Medulla oblongata (tissue), 1 donor: ENCODE measurements at regions not wholly inside any gene's neighbourhood (a gene's known extent, or its start where the extent isn't known, plus 50 kb on each side); places are given as distances from the start of the nearest gene placed in this dataset.

Experiments
- DNase-seq: peaks from one replicate; pipeline ENCODE4 v3.0.0-alpha.2; 2015; ENCODE audit errors: extremely low spot score

DNA sequence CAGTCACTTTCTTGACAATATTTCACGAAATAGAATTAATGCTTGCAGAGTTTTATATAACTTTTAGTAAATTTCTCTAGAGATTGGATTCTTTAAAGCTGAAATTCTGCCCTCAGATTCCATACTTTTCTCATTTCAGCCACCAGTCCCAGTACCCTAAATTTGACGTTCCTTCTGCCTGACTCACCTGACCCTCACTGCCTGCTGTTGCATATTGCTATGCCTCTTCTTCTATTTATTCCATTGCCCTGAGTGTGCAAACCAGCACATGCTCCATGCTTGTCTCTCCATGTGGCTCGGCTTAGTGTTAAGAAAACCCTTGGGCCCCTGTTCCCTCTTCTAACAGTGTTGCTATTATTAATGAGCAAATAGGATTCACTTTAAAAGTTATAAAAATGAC is 533.3 kb downstream of the LRFN5 start:
- no peak for DNase-seq

DNA sequence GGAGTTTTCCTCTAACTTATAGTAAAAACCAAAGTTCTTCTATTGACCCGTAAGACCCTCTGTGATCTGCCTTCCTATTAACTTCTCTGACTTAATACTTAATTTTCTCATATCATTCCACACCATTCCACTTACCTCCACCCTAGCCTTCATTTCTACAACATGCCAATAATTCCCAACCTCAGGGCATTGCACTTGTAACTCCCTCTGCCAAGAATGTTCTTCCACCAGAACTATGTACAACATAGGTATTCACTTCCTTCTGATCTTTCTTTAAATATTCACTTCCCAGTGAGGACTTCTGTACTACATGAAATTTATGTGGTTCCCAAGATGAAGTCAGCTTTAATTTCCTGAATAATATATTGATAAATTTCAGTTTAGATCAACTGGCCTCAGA is 531.7 kb downstream of the LRFN5 start:
- DNase-seq, result no peak

DNA sequence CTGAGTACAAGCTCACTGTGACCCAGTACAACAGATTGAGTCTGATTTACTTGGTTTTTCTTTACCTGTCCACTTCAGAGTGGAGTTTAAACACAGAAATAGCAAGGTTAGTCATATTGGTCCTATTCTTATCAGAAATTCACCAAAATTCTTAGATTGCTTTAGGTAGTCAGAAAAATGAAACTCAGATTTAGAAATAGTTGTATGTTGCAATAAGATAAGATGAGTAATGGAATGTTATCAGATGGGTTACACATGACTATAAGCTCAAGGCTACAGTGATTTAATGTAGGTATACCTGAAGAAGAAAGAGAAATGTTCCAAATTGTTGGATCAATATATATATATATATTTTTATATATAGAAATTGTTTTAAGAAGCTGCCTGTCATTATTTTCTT is 524.1 kb downstream of the LRFN5 start:
- DNase-seq, result no peak

DNA sequence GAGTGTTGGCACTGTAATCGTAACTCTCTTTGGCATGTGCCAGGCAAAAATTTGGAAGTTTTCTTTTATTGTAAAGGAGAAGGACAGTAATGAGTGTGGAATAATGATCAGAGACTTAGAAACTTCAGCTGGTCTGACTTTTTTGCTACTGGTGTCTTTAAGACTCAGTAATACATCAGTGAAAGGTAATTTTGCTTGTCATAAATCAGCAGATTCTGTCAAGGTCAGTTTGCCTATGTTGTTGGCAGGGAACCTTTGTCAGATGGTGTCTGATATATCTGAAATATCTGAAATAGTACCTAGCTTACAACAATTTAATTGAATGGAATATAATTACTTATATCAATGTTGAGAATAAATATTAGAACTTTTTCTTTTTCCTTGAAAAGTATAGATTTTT is 516.9 kb downstream of the LRFN5 start:
- DNase-seq, result no peak

DNA sequence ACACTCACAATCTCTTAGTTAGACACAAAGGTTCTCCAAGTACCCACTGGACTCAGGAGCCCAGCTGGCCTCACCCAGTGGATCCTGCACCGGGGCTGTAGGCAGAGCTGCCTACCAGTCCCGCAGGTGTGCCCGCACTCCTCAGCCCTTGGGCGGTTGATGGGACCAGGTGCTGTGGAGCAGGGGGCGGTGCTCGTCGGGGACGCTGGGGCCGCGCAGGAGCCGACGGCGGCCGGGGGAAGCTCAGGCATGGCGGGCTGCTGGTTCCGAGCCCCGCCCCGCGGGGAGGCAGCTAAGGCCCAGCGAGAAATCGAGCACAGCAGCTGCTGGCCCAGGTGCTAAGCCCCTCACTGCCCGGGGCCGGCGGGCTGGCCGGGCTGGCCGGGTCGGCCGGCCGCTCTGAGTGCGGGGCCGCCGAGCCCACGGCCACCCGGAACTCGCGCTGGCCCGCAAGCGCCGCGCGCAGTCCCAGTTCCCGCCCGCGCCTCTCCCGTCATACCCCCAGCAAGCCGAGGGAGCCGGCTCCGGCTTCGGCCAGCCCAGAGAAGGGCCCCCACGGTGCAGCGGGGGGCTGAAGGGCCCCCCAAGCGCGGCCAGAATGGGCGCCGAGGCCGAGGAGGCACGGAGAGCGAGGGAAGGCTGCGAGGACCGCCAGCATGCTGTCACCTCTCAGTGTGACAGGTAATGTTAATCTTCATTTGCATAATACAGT is 506.8 kb downstream of the LRFN5 start:
- no peak for DNase-seq

DNA sequence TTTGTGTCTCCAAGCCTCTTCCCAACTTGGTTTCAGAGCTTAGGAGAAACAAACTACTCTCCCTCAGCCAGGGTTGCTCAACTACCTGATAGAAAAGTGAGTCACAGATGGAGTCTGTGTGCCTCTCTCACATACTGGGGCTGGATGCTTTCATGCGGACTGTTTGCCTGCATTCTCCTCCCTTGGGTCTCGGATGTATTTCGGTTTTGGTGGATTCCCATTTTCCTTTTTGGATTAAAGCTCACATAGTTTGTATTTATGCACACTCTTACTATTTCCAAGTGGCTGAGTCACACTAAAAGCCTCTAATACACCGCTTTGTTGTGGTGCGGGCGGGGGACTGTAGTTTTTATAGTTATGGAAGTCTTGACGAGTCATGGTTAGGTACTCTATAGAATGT is 505.4 kb downstream of the LRFN5 start:
- no peak for DNase-seq

DNA sequence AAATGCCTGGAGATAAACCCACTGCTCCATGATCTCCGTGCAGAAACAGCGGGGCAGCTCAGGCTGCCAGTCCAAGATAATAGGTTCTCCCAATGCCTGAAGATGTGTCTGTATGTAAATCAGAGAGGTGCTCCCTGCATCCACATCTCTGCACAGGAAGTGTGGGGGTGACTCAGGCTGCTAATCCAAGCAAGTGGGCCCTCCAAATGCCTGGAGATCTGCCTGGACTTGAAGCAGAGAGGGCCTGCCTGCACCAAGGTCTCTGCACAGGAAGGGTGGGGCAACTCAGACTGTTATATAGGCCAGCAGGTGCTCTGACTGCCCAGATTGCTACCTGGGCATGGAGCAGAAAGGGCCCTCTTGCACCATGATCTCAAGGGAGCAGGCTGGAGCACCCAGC is 504.7 kb downstream of the LRFN5 start:
- DNase-seq, result no peak

DNA sequence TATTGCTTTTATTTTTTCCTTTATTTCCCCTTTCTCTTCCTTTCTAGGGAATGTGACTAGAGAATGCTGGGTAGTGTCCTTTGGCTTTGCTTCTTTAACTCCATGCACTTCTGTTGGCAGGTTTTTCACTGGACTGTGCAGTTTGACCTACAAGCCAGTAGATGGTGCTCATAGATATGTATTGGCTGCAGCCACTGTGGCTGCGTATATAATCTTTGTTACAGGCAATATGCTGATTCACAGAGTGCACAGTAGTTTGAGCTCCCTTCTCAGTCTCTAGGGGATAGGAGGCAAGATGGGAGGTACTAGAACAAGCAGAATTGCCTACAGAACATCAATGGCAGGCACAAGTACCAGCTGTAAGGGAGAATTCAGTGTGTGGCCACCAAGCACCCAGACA is 503.5 kb downstream of the LRFN5 start:
- peak; percentile 2 for DNase-seq

DNA sequence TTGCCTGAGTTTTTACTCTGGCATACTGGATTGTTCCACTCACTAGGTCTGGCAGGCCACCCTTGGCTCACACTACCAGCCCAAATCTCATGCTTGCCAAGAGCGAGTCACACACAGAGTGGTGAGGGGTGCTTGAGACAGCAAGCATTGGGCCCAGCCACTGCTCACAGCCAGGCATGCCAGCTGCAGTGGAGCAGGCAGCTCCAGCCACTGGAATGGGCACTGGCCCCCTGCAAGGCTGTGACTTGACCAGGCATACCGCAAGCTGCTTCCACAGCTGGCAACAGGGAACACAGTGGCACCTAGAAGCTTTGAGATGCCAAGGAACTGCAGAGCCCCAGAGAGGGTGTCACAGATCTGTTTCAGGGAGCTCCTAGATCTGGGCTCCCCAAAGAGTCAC is 488.5 kb downstream of the LRFN5 start:
- no peak for DNase-seq

DNA sequence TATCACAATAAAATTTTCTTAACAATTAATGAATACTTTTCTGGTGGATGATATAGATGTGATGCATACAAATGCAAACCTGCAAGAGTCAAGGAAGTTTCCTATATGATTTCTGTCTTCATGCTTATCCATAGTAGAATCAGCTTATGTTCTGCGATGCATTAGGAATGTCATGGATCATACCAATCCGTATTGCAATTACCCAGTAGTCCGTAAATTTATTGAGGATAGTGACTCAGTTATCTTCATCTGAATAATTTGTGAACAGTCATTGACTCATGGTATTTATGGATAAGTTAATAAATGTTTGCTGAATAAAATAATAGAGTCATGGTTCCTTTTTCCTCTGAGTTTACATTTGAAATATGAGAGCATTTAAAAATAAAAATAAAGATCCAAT is 483.4 kb downstream of the LRFN5 start:
- DNase-seq, result no peak

DNA sequence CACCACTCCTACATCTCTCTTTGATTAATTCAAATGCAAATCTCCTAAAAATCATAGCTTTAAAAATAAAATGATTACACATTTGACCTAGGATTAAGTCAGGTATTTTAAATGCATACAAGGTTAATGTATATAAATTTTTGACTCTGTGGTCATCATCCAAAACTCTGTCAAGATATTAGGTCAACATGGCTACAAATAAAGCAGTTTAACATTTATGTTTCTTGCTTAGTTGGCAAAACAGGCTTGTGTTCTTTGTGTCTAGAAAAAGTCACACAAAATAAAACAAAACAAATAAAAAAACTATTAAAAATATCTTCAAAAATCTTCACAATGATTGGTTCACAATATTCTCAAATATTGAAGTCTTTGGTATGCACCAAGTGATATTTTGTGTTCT is 473.2 kb downstream of the LRFN5 start:
- no peak for DNase-seq

DNA sequence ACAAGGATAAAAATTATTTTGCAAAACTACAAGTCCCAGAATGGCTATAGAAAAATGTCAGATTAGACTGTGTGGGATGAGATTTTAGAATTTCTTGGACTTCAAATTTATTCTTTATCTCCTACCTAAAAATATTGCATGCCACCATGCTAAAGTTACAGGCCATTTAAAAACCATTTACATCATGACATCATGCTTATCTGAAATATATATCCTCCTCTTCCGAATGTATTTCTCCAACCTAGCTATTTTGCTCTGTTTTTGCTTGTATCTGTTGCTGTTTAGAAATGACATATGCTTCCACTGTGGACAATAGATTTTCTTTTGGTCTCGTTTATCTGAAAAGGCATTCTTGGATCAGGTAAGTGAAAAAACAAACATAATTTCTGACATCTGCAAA is 471.7 kb downstream of the LRFN5 start:
- DNase-seq, result no peak

DNA sequence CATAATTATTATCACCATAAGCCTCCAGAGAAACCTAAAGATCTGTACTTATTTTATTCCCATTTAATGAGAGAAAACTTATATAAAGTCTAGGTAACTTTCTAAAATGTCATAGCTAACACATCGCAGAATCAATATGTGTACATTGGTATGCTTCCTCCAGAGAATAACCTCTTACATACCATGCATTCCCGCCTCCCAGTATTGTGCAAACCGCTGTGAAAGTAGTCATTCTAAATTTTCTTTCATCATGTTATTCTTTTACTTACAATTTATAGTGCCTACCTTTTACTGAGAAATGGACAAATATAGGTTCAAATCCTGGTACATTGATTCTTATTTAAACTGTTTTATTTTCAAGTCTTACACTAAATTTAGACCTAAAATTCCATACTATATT is 463.4 kb downstream of the LRFN5 start:
- DNase-seq, result no peak

DNA sequence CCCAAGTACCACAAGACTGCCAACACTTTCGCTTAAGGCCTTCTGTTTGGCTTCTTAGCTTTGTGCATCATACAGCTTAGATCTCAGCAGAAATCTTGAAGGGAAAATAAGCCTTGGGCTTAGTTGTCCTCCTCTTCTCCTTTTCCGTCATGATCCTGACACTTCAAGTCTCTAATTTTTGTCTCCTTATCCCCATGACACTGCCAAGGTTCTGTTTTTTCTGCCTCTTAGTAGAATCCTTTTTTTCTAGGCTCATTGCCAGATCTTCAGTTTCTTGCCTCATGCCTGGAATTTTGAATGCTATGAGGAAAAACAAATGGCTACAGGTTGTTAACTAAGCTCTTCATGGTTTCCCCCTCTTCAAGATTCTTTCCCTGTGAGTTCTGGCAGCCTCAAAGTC is 450.4 kb downstream of the LRFN5 start:
- DNase-seq, result peak; percentile 5

DNA sequence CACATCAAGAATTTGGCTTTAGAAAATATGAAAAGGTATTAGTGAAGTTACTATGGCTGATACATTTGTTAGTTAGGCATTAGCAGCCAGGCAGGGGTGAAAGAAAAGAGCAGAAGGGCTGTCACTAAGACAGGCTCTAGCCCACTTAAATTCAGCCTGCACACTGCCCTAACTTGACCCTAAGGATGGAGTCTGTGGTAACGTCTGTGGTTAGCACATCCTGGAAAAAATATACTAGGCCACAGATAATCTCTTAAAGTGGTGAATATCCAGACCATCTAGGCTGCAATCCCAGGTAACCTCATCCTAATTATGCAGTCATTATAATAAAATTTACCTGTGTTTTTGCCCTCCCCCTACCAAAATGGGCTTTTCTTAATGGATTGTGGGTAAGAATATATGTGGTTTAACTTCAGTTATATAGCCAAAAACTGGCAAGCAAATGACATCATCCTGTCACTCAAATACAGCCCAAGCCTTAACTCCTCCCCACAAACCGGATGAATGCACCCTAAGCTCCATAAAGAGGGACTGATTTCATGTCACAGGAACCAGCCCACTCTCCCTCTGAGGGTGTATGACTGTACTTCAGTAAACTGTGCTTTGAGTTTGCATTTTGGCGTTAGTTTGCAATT is 440.9 kb downstream of the LRFN5 start:
- DNase-seq, result no peak

DNA sequence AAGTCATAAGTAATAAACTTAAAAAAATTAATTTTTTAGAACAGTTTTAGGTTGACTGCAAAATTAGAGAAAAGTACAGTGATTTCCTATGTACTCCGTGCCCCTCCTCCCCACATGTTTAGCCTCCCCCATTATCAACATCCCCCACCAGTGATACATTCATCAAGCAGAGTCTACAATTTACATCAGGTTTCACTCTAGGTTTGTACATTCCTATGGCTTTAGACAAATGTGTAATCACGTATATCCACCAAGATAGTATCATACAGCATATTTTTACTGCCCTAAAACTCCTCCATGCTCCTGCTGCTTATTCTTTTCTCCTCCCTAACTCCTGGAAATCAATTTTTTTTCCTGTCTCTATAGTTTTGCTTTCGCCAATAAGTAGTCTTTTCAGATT is 438.7 kb downstream of the LRFN5 start:
- DNase-seq, result no peak

DNA sequence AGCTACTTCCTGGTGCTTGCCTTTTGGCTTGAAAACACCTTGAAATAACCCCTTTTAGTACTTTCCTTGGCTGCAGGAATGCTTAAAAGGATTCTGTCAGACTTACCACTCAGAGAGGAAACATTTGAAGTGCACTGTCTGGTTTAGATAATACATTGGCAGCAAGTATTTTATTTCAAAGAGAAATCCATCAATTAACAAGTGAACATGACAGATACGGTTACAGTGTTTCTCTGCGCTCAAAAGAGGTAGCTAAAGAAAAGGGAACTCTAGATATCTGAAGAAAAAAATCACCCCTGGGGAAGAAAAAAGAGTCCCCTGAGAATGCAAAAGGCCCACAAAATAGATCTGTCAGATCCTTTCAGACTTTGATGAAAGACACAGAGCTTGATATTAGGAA is 421.9 kb downstream of the LRFN5 start:
- DNase-seq, result no peak

DNA sequence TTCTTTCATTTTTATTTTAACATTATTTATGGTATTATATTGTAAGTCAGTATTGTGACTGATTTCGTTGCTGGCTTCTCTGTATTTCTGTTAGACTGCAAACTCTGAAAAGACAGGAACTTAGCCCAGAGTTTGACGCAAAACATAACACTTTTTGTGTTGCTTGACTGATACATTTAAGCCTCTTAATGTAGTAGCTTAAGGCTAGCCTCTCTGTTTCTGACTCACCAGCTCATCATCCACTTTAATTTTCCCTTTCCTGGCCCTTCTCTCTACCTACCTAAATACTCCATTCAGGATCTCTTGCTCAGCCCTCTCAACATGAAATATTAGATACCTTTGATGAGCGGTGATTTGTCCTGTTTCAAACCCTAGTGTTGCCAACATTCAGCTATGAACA is 420.6 kb downstream of the LRFN5 start:
- no peak for DNase-seq

DNA sequence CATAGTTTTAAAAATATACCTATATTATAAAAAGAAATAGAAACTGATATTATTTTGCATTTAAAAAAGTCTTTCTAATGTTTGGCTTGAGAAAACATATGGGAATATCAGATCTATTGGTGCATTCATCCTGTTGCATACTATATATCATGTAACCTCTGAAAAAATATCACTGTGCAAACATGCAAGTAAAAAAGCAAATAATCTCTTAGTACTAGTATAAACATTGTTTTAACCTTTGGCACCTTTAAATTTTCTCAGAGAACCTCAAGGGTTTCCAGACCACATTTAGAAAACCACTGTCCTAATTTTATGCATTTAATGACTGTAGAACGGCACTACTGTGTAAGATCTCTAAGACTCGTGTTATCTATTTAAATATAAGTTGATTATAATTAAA is 416.8 kb downstream of the LRFN5 start:
- DNase-seq, result no peak

DNA sequence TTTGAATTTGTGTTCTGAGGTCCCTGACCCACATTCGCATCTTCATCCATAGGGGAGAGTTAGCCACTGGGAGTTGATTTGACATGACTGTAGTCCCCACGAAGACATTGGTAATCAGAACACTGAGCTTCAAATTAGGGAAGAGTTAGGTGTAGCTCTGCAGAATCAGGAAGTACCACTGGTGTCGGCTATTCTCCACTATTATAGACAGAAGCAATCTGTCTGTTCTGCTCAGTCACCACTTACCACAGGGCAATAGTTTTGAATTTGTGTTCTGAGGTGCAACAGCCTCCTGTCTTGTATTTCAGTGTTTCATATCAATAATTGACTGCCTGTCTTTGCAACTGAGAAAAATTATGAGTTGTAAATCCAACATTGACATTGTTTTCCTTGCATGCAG is 407.6 kb downstream of the LRFN5 start:
- no peak for DNase-seq

DNA sequence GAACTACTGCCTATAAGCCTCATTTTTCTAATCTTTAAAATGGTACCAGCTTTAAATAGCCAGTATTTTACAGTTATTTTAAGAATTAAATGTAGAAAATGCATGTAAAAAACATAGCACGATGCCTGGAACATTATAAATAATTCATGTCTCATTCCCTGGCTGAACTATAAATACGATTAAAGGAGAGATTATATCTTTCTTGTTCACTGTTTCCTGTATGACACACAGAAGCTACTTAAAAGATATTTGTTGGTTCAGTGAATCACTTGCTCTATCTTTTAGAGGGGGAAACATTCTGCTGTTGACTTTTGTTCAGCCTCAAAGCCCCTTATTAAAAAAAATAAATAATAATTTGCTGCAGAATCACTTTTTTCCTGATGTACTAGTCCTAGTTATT is 406.9 kb downstream of the LRFN5 start:
- no peak for DNase-seq

DNA sequence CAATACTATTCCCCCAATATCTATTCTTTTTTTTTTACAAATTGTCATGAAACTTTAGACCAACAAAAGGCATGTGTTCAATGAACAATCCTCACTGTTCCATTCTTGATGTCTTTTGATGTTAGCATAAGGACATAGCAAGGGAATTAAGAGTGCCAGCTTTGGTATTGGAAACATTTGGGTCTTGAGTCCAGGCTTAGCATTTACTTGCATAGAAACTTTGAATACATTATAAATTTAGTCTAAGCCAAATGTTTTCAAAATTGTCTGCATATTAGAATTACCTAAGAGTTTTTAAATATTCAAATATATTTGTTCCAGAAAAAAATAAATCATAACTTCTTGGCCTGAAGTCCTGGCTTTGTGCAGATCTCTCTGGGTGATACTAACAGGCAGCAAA is 406.5 kb downstream of the LRFN5 start:
- DNase-seq, result no peak

DNA sequence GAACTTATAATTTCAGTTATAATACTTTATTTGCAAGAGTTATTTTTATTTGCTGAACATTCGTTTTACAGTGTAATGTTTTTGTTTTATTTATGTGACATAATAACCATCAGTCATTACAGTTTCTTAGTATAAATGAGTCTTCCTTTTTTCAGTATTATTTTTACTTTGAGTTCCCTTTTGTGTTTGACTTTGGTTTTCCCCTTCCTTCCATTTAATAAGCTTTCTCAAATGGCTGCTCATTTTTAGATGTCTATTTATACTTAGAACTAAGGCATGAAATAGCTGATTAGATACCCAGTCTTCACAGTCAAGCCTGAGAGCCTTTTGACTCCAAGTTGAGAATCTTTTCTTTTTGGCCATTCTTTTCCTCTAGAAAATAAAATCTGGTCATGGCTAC is 404.5 kb downstream of the LRFN5 start:
- no peak for DNase-seq

DNA sequence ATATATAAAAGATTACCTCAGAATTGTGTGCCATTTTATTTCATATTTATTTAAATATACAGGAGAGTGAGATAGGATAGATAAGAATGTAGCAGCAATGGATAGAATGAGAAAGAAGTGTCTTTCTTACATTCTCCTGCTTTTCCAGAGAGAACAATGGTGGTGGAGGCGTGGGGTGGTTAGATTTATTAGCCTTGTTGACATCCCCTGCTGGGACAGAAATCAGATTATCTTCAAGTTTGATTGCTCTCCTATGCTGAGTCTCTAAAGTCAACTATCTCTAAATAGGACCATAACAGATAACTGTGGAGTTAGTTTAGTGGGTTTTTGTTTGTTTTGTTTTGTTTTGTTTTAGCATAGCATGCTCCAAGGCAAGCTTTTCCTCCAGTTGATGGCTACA is 397.6 kb downstream of the LRFN5 start:
- no peak for DNase-seq
